ENCODE measurements at regions not wholly inside any gene's neighbourhood (a gene's known extent, or its start where the extent isn't known, plus 50 kb on each side); places are given as distances from the start of the nearest gene placed in this dataset.

DNA sequence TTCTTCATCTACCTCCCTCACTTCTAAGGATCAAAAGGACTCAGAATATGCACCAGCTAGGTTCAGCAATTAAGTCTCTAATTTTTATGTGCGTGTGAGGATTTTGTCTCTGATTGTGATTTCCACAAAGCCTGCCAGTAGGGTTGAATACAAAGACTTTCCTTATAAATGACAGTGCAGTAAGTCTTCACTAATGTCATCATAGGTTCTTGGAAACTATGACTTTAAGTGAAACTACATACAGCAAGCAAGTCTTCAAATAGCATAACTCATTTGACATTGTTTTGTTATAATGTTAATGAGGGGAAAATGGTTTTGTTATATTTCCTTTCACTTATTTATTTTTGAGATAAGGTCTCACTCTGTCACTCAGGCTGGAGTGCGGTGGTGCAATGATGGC, 526.3 kb upstream of the DCC start:
- Histone ChIP-seq H3K27ac (no peak overlapping the region), H3K4me1 (no peaks in the 10 kb centered on the region)
- DNase-seq (ENCODE audit: low spot score) = no peak

DNA sequence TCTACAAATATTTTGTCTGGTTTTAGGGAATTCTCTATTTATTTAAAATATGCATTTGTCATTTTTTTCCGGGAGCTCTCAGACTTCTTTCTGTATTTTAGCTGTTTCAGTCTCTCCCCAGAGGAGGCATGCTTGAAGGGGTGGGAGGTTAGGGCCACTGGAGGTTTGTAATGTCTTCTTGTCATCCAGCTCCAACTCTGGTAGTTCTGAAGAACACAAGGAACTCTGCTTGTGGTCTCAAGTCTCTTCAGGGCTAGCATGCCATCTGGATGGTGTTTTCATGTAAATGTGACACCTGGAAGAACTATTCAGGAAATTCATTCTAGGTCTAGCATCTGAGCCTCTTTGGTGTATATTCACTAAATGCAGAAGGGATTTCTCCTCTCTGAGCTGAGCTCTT, 518.4 kb upstream of the DCC start:
- DNase-seq (ENCODE audit: low spot score) = no peak
- Histone ChIP-seq H3K4me3 (no peak overlapping the region), H3K36me3 (no peaks in the 10 kb centered on the region), H3K9me3 (no peaks in the 10 kb centered on the region), H3K27ac (no peak overlapping the region), H3K27me3 (no peaks in the 10 kb centered on the region), H3K4me1 (no peaks in the 10 kb centered on the region)
- TF ChIP-seq, protein P1, sequence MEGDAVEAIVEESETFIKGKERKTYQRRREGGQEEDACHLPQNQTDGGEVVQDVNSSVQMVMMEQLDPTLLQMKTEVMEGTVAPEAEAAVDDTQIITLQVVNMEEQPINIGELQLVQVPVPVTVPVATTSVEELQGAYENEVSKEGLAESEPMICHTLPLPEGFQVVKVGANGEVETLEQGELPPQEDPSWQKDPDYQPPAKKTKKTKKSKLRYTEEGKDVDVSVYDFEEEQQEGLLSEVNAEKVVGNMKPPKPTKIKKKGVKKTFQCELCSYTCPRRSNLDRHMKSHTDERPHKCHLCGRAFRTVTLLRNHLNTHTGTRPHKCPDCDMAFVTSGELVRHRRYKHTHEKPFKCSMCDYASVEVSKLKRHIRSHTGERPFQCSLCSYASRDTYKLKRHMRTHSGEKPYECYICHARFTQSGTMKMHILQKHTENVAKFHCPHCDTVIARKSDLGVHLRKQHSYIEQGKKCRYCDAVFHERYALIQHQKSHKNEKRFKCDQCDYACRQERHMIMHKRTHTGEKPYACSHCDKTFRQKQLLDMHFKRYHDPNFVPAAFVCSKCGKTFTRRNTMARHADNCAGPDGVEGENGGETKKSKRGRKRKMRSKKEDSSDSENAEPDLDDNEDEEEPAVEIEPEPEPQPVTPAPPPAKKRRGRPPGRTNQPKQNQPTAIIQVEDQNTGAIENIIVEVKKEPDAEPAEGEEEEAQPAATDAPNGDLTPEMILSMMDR (IDR thresholded peaks at IDR 0.05) = no peak

More for the DNA sequence above, 526.3 kb upstream of the DCC start:
- H3K27me3 ChIP-seq = no peaks in the 10 kb centered on the region
- no peaks in the 10 kb centered on the region for H3K9me3 ChIP-seq
- H3K4me3 ChIP-seq = no peak overlapping the region
- TF ChIP-seq, protein P1 (IDR thresholded peaks at IDR 0.05) = no peak
- H3K36me3 ChIP-seq = no peaks in the 10 kb centered on the region

GRCh38 chr18:51824746-51825145, 515.3 kb upstream of the DCC start:
- Histone ChIP-seq H3K4me1 (no peaks in the 10 kb centered on the region), H3K9me3 (no peaks in the 10 kb centered on the region), H3K4me3 (no peak overlapping the region), H3K27ac (no peak overlapping the region), H3K36me3 (no peaks in the 10 kb centered on the region), H3K27me3 (no peaks in the 10 kb centered on the region)
- TF ChIP-seq, protein P1 (IDR thresholded peaks at IDR 0.05) = no peak
- no peak for DNase-seq (ENCODE audit: low spot score)

DNA sequence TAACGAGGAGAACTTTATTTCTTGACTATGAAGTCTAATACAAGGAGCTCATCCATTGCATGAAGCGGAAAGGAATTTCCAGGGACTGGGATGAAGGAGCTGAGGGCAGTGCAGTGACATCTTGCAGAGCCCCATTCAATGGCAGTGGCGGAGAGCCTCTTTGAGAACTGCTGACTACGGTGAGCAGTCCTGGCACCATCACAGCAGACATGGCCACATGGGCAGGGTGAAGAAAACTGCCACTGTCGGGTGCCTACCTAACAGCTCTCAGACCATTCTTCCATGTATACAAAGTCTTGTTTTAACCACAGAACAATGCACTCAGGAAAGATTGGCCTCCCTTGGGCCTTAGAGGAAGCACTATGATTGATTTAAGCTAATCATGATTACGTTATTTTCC, 506.1 kb upstream of the DCC start:
- H3K27ac ChIP-seq = no peak overlapping the region
- no peak overlapping the region for H3K4me3 ChIP-seq
- H3K36me3 ChIP-seq = no peaks in the 10 kb centered on the region
- no peaks in the 10 kb centered on the region for H3K4me1 ChIP-seq
- DNase-seq (ENCODE audit: low spot score) = no peak
- H3K9me3 ChIP-seq = no peaks in the 10 kb centered on the region
- TF ChIP-seq, protein P1 (IDR thresholded peaks at IDR 0.05) = no peak
- no peaks in the 10 kb centered on the region for H3K27me3 ChIP-seq

GRCh38 chr18:51848702-51849101, 491.3 kb upstream of the DCC start:
- H3K4me3 ChIP-seq = no peak overlapping the region
- H3K9me3 ChIP-seq = no peaks in the 10 kb centered on the region
- no peaks in the 10 kb centered on the region for H3K36me3 ChIP-seq
- no peak for DNase-seq (ENCODE audit: low spot score)
- no peaks in the 10 kb centered on the region for H3K27me3 ChIP-seq
- H3K27ac ChIP-seq = no peak overlapping the region
- TF ChIP-seq, protein P1 (IDR thresholded peaks at IDR 0.05) = no peak
- H3K4me1 ChIP-seq = no peaks in the 10 kb centered on the region

DNA sequence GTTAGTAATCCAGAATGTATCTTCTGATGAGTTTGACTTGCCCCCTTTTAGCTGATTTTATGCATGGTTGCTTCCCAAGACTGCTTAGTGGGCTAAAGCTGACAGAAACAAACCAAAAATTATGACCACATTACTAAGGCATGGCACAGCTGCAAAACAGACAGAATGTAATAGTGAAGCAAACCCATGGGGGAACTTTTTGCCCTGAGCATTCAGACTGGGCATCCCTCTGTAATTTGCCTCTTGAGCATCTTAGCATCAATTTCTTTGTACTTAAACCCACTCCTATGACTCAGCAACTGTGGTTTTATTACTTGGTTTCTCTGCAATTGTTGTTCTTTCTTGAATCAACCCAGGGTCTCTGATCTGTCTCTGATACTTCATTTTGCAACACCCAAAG, 487.3 kb upstream of the DCC start:
- Histone ChIP-seq H3K4me3 (no peak overlapping the region), H3K4me1 (no peaks in the 10 kb centered on the region), H3K36me3 (no peaks in the 10 kb centered on the region), H3K27ac (no peak overlapping the region), H3K9me3 (no peaks in the 10 kb centered on the region), H3K27me3 (no peaks in the 10 kb centered on the region)
- DNase-seq (ENCODE audit: low spot score) = no peak
- TF ChIP-seq, protein P1 (IDR thresholded peaks at IDR 0.05) = no peak
